ENCODE measurements at regions not wholly inside any gene's neighbourhood (a gene's known extent, or its start where the extent isn't known, plus 50 kb on each side); places are given as distances from the start of the nearest gene placed in this dataset.

- TF ChIP-seq CTCF (IDR thresholded peaks at IDR 0.05; ENCODE audit: insufficient read depth, low read depth, low read length, missing control alignments) = no peak
- no peak overlapping the region for H3K4me3 ChIP-seq (ENCODE audit: low read length)
- no peak for DNase-seq (ENCODE audit: low read depth)
Observed at GRCh38 chr10:44848211-44848610, 62.9 kb upstream of the TMEM72 start.

DNA sequence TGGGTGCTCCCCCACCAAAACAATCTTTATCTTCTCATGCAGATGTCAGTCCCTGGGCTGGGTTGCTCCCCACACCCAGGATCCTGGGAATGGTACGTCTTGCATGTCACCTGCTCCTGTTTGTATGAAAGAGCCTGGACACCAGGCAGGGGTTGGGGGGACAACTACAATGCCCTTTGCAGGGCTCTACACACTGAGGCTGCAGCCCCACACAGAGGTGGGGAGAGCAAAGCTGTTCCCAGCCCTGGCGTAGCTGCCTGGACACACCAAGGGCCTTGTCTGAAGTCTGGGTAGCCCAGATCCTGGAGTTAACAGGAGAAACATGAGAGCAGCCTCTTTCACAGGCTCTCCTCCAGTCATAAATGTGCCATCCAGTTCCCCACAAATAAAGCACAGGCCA is 61.2 kb upstream of the TMEM72 start:
- no peak overlapping the region for H3K4me3 ChIP-seq (ENCODE audit: low read length)
- no peak for DNase-seq (ENCODE audit: low read depth)
- TF ChIP-seq CTCF (IDR thresholded peaks at IDR 0.05; ENCODE audit: insufficient read depth, low read depth, low read length, missing control alignments) = no peak

- no peak for TF ChIP-seq CTCF (IDR thresholded peaks at IDR 0.05; ENCODE audit: insufficient read depth, low read depth, low read length, missing control alignments)
Observed at GRCh38 chr10:44850356-44850934, 60.7 kb upstream of the TMEM72 start.

GRCh38 chr10:44851413-44851812 is 59.7 kb upstream of the TMEM72 start:
- no peak for TF ChIP-seq CTCF (IDR thresholded peaks at IDR 0.05; ENCODE audit: insufficient read depth, low read depth, low read length, missing control alignments)
- no peak for DNase-seq (ENCODE audit: low read depth)
- no peak overlapping the region for H3K4me3 ChIP-seq (ENCODE audit: low read length)

More at GRCh38 chr10:44850356-44850934, 60.7 kb upstream of the TMEM72 start:
- no peak for DNase-seq (ENCODE audit: low read depth)
- H3K4me3 ChIP-seq (ENCODE audit: low read length) = no peak overlapping the region

GRCh38 chr10:44851881-44852280 is 59.3 kb upstream of the TMEM72 start:
- no peak overlapping the region for H3K4me3 ChIP-seq (ENCODE audit: low read length)
- DNase-seq (ENCODE audit: low read depth) = no peak
- TF ChIP-seq CTCF (IDR thresholded peaks at IDR 0.05; ENCODE audit: insufficient read depth, low read depth, low read length, missing control alignments) = no peak

DNA sequence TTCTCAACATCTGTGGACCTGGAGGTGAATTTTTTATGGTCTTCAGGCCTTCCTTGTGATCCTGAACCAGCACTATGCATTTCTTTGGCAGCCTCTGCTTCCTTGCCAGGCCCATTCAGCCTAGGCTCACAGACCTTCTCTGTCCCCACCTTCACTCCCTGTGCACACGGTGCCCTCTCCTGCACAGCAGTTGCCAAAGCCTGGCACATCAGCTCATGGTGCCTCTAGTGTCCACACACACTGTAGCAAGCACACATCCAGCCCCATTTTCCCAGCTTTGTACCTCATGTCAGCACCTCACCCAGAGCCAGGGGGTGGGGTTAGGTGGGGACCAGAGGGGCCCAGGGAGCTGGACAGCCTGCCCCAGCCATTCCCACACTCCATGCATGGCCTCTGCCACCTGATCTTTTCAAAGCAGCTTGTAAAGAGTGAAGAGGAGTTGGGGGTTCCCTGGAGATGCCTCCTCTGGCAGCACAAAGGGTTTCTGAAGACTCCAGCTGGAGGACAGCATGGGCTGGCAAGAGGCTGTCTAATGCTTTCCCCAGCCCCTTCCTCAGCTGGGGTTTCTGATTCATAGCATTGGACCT is 57.9 kb upstream of the TMEM72 start:
- H3K4me3 ChIP-seq (ENCODE audit: low read length) = no peak overlapping the region
- TF ChIP-seq CTCF (IDR thresholded peaks at IDR 0.05; ENCODE audit: insufficient read depth, low read depth, low read length, missing control alignments) = peak; percentile 38
- DNase-seq (ENCODE audit: low read depth) = peak; percentile 39

GRCh38 chr10:44853796-44854195 is 57.3 kb upstream of the TMEM72 start:
- DNase-seq (ENCODE audit: low read depth) = no peak
- TF ChIP-seq CTCF (IDR thresholded peaks at IDR 0.05; ENCODE audit: insufficient read depth, low read depth, low read length, missing control alignments) = no peak
- H3K4me3 ChIP-seq (ENCODE audit: low read length) = no peak overlapping the region

Data from epithelial cell of esophagus (primary cell).